Stimulated activated CD8-positive, alpha-beta memory T cell treated with anti-CD3 and anti-CD28 coated beads, Interleukin-12 subunit alpha, Interleukin-12 subunit beta, amount 100 ng/mL, for 24 hours (primary cell): ENCODE measurements at regions not wholly inside any gene's neighbourhood (a gene's known extent, or its start where the extent isn't known, plus 50 kb on each side); places are given as distances from the start of the nearest gene placed in this dataset.

Experiments used
- DNase-seq: peaks from one replicate; pipeline ENCODE4 v3.0.0-alpha.2; 2020; ENCODE audit errors: extremely low read depth

- no peak for DNase-seq
These were observed 1164.3 kb upstream of the GYPC start for GRCh38 chr2:125491663-125492062.

GRCh38 chr2:125512313-125512712 is 1143.6 kb upstream of the GYPC start:
- DNase-seq: no peak

GRCh38 chr2:125516496-125517109 is 1139.4 kb upstream of the GYPC start:
- DNase-seq: no peak

- DNase-seq: no peak
These were observed 1129.9 kb upstream of the GYPC start for GRCh38 chr2:125526093-125526492.

GRCh38 chr2:125535089-125535488 is 1120.9 kb upstream of the GYPC start:
- no peak for DNase-seq

- DNase-seq: no peak
These were observed 1111.9 kb upstream of the GYPC start for GRCh38 chr2:125543968-125544514.

- no peak for DNase-seq
These were observed 1102.2 kb upstream of the GYPC start for GRCh38 chr2:125553768-125554167.

GRCh38 chr2:125554956-125555355 is 1101.0 kb upstream of the GYPC start:
- no peak for DNase-seq

GRCh38 chr2:125559186-125559585 is 1096.8 kb upstream of the GYPC start:
- no peak for DNase-seq

- no peak for DNase-seq
These were observed 1095.1 kb upstream of the GYPC start for GRCh38 chr2:125560855-125561254.

- no peak for DNase-seq
These were observed 1094.7 kb upstream of the GYPC start for GRCh38 chr2:125561302-125561701.

GRCh38 chr2:125562924-125563323 is 1093.0 kb upstream of the GYPC start:
- DNase-seq: no peak

- DNase-seq: no peak
These were observed 1091.5 kb upstream of the GYPC start for GRCh38 chr2:125564471-125564870.

GRCh38 chr2:125566422-125566821 is 1089.5 kb upstream of the GYPC start:
- no peak for DNase-seq

- no peak for DNase-seq
These were observed 1088.9 kb upstream of the GYPC start for GRCh38 chr2:125567100-125567499.

GRCh38 chr2:125572660-125573059 is 1083.3 kb upstream of the GYPC start:
- no peak for DNase-seq

GRCh38 chr2:125573432-125573831 is 1082.5 kb upstream of the GYPC start:
- DNase-seq: no peak

GRCh38 chr2:125576558-125576957 is 1079.4 kb upstream of the GYPC start:
- DNase-seq: no peak

GRCh38 chr2:125581557-125581956 is 1074.4 kb upstream of the GYPC start:
- DNase-seq: no peak

- DNase-seq: no peak
These were observed 1073.4 kb upstream of the GYPC start for GRCh38 chr2:125582516-125582915.

- no peak for DNase-seq
These were observed 1071.2 kb upstream of the GYPC start for GRCh38 chr2:125584732-125585131.

- no peak for DNase-seq
These were observed 1067.2 kb upstream of the GYPC start for GRCh38 chr2:125588780-125589179.

GRCh38 chr2:125591954-125592353 is 1064.0 kb upstream of the GYPC start:
- DNase-seq: no peak

- DNase-seq: no peak
These were observed 1062.9 kb upstream of the GYPC start for GRCh38 chr2:125593036-125593435.
